ENCODE measurements at regions not wholly inside any gene's neighbourhood (a gene's known extent, or its start where the extent isn't known, plus 50 kb on each side); places are given as distances from the start of the nearest gene placed in this dataset.
A peak's percentile ranks its signal among the peaks of the same experiment; 100 is the strongest.

DNA sequence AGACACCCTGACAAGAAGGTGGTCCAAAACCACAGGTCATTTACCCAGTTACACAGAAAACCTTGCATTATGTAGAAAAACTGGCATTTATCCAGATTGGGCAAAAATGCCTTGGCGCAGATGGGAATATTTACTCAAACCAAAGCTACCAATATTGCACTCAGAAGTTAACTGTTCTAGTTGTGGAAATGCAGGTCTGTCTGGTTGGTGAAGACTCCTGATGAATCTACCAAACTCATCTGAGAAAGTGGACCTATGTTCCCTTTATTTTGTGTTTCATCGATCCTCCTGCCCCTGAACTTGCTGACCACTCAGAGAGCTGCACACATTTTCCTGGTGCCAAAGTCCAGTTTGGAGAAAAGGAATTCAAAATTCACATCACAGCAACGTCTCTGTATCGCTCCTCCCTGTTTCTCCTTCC is 85.2 kb upstream of the ALDH1A1 start:
- no peak overlapping the region for H3K4me3 ChIP-seq (ENCODE audit: low read length)
- H3K36me3 ChIP-seq (ENCODE audit: control insufficient read depth, insufficient read depth, low read length): no peaks in the 10 kb centered on the region
- H3K27me3 ChIP-seq (ENCODE audit: control insufficient read depth, insufficient read depth, low read length): no peaks in the 10 kb centered on the region
- H3K4me1 ChIP-seq (ENCODE audit: control insufficient read depth, insufficient read depth, low read length): no peaks in the 10 kb centered on the region
- no peaks in the 10 kb centered on the region for H3K9me3 ChIP-seq (ENCODE audit: control insufficient read depth, low read depth, low read length)
- no peak for DNase-seq
- H3K27ac ChIP-seq (ENCODE audit: low read length): no peak overlapping the region
- WGBS (ENCODE audit: insufficient coverage, low lambda C conversion rate): 40% methylated on average over 2 of the region's 4 CpGs

DNA sequence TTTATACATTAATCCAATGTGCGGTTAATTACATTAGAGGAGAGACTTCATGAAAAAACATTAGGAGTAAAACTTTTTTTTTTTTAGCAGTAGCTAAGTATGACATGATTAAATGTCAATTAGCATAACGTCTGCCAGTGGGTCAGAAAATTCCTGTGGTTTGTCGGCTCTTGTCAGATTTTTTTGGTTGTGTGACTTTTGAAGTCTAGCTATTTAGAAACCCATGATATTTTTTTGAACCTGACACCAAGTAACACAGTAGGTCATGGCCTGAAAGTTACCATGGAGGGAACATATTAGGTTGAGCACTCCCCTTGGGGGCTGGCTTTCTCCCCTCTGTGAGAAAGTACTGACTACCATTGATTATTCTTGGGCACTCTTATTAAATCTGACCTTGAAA is 84.8 kb upstream of the ALDH1A1 start:
- no peaks in the 10 kb centered on the region for H3K9me3 ChIP-seq (ENCODE audit: control insufficient read depth, low read depth, low read length)
- H3K27ac ChIP-seq (ENCODE audit: low read length): no peak overlapping the region
- DNase-seq: no peak
- no CpG with 5 or more reads among the region's 3 CpGs for WGBS (ENCODE audit: insufficient coverage, low lambda C conversion rate)
- H3K4me3 ChIP-seq (ENCODE audit: low read length): no peak overlapping the region
- no peaks in the 10 kb centered on the region for H3K36me3 ChIP-seq (ENCODE audit: control insufficient read depth, insufficient read depth, low read length)
- H3K27me3 ChIP-seq (ENCODE audit: control insufficient read depth, insufficient read depth, low read length): no peaks in the 10 kb centered on the region
- H3K4me1 ChIP-seq (ENCODE audit: control insufficient read depth, insufficient read depth, low read length): no peaks in the 10 kb centered on the region

DNA sequence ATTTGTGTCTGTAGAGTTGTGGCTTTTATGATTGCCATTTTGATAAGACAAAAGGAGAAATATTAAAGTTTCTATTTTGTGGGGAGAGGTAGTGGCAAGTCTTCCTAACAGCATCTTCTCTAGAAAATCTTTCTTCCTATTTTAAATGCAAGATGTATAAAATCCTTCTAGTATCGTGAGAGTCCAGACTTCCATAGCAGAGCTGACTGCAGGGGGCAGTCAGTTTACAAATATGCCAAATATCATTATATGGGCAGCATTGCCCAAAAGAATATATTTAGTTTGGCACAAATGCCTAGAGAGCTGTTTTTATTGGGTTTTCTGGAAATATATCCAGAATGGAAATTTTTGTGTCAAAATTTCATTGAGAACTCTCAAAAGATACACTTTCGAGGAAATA is 82.1 kb upstream of the ALDH1A1 start:
- no peaks in the 10 kb centered on the region for H3K36me3 ChIP-seq (ENCODE audit: control insufficient read depth, insufficient read depth, low read length)
- H3K4me1 ChIP-seq (ENCODE audit: control insufficient read depth, insufficient read depth, low read length): no peaks in the 10 kb centered on the region
- no peak for DNase-seq
- WGBS (ENCODE audit: insufficient coverage, low lambda C conversion rate): 86% methylated on average over 2 of the region's 2 CpGs
- no peak overlapping the region for H3K27ac ChIP-seq (ENCODE audit: low read length)
- no peaks in the 10 kb centered on the region for H3K9me3 ChIP-seq (ENCODE audit: control insufficient read depth, low read depth, low read length)
- no peak overlapping the region for H3K4me3 ChIP-seq (ENCODE audit: low read length)
- H3K27me3 ChIP-seq (ENCODE audit: control insufficient read depth, insufficient read depth, low read length): no peaks in the 10 kb centered on the region

DNA sequence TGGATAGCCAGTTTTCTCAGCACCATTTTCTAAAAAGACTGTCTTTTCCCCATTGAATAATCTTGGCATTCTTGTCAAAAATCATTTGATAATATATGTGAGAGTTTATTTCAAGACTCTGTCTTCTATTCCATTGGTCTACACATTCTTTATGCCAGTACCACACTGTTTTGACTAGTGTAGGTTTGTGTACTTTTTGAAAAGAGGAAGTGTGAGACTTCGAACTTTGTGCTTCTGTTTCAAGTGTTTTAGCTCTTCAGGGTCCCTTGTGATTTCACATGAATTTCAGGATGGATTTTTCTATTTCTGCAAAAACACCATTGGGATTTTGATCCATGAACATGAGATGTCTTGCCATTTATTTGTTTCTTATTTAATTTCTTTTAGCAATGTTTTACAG is 78.5 kb upstream of the ALDH1A1 start:
- no peak overlapping the region for H3K27ac ChIP-seq (ENCODE audit: low read length)
- H3K9me3 ChIP-seq (ENCODE audit: control insufficient read depth, low read depth, low read length): no peaks in the 10 kb centered on the region
- H3K4me1 ChIP-seq (ENCODE audit: control insufficient read depth, insufficient read depth, low read length): no peaks in the 10 kb centered on the region
- H3K27me3 ChIP-seq (ENCODE audit: control insufficient read depth, insufficient read depth, low read length): no peaks in the 10 kb centered on the region
- no peak overlapping the region for H3K4me3 ChIP-seq (ENCODE audit: low read length)
- no peak for DNase-seq
- no CpG with 5 or more reads among the region's 1 CpG for WGBS (ENCODE audit: insufficient coverage, low lambda C conversion rate)
- H3K36me3 ChIP-seq (ENCODE audit: control insufficient read depth, insufficient read depth, low read length): no peaks in the 10 kb centered on the region

DNA sequence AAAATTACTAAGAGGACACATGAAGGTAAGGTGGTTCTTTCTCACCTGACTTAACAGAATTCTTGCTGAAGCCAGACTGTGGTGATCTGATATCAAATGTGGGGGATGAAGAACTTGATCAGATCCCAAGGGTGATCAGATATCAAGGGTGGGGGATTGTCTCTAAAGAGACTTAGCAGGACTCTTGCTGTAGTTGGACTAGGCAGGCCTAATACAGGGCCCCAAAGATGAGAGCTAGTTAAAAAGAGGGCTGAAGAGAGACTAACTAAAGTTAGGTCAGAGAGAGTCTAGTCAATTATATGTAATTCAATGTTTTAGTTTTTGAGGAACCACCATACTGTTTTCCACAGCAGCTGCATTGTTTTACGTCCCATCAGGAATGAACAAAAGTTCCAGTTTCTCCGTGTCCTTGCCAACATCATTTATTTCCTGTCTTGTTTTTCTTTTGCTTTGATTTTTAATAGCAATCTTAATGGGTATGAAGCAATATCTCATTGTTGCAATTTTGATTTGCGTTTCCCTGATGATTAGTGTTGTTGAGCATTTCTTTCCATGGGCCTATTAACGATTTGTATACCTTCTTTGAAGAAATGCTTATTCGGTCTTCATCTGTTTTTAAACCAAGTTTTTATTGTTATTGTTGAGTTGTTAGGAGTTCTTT is 77.6 kb upstream of the ALDH1A1 start:
- no peak for DNase-seq
- Histone ChIP-seq H3K36me3 (ENCODE audit: control insufficient read depth, insufficient read depth, low read length) (no peaks in the 10 kb centered on the region), H3K27me3 (ENCODE audit: control insufficient read depth, insufficient read depth, low read length) (no peaks in the 10 kb centered on the region), H3K27ac (ENCODE audit: low read length) (no peak overlapping the region), H3K4me3 (ENCODE audit: low read length) (no peak overlapping the region), H3K4me1 (ENCODE audit: control insufficient read depth, insufficient read depth, low read length) (no peaks in the 10 kb centered on the region), H3K9me3 (ENCODE audit: control insufficient read depth, low read depth, low read length) (no peaks in the 10 kb centered on the region)
- 90% methylated on average over 4 of the region's 5 CpGs for WGBS (ENCODE audit: insufficient coverage, low lambda C conversion rate)

DNA sequence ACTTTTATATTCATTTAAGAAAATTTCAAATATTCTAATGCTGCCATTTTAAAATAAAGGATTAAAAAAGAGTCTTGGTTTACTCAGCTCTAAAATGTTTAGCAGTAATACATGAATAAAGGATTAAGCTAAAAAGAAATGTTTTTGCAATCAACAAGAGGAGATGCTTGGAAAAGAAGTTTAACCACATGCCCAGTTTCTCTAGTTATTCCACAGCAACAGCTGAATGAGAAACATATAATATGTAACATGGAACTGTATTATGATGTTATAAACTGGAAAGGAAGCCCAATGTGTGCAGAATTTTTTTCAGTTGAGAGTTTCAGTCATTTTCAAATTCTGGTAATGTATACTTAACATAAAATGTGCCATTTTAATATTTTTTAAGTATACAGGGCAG is 76.5 kb upstream of the ALDH1A1 start:
- H3K27ac ChIP-seq (ENCODE audit: low read length): no peak overlapping the region
- H3K27me3 ChIP-seq (ENCODE audit: control insufficient read depth, insufficient read depth, low read length): no peaks in the 10 kb centered on the region
- H3K36me3 ChIP-seq (ENCODE audit: control insufficient read depth, insufficient read depth, low read length): no peaks in the 10 kb centered on the region
- no peak overlapping the region for H3K4me3 ChIP-seq (ENCODE audit: low read length)
- H3K4me1 ChIP-seq (ENCODE audit: control insufficient read depth, insufficient read depth, low read length): no peaks in the 10 kb centered on the region
- no peaks in the 10 kb centered on the region for H3K9me3 ChIP-seq (ENCODE audit: control insufficient read depth, low read depth, low read length)
- no peak for DNase-seq

DNA sequence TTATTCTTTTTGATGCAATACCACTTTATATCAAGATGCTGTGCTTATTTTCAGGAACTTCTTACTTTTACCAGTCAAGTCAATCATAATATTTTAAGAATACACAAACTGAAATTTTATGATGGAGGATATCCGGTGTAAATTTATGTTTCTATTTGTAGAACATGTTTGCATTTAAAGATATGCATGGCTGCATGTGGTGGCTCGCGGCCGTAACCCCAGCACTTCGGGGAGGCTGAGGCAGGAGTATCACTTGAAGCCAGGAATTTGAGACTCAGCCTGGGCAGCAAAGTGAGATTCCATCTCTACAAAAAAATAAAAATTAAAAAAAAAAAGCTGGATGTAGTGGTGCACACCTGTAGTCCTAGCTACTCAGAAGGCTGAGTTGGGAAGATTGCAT is 73.5 kb upstream of the ALDH1A1 start:
- 93% methylated on average over 5 of the region's 5 CpGs for WGBS (ENCODE audit: insufficient coverage, low lambda C conversion rate)
- no peaks in the 10 kb centered on the region for H3K36me3 ChIP-seq (ENCODE audit: control insufficient read depth, insufficient read depth, low read length)

DNA sequence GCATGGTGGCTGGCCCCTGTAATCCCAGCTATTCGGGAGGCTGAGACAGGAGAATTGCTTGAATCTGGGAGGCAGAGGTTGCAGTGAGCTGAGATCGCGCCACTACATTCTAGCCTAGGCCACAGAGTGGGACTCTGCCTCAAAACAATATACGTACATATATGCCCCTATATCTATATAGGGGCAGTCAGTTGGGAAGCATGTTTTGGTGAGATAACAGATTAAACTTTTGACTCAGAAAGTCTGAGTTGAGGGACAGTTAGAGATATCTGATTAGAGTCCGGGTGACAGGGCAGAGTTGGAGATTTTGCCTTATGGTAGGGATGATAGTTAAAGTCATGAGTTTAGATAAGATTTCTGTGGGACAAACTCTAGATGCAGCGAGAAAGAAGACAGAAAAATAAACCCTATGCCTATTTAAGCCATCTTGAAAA is 71.8 kb upstream of the ALDH1A1 start:
- no peaks in the 10 kb centered on the region for H3K9me3 ChIP-seq (ENCODE audit: control insufficient read depth, low read depth, low read length)
- no peak for DNase-seq
- no peak overlapping the region for H3K4me3 ChIP-seq (ENCODE audit: low read length)
- no peaks in the 10 kb centered on the region for H3K27me3 ChIP-seq (ENCODE audit: control insufficient read depth, insufficient read depth, low read length)
- 20% methylated on average over 1 of the region's 6 CpGs for WGBS (ENCODE audit: insufficient coverage, low lambda C conversion rate)
- no peak overlapping the region for H3K27ac ChIP-seq (ENCODE audit: low read length)
- no peaks in the 10 kb centered on the region for H3K4me1 ChIP-seq (ENCODE audit: control insufficient read depth, insufficient read depth, low read length)
- no peaks in the 10 kb centered on the region for H3K36me3 ChIP-seq (ENCODE audit: control insufficient read depth, insufficient read depth, low read length)

More for the DNA sequence above, 73.5 kb upstream of the ALDH1A1 start:
- Histone ChIP-seq H3K9me3 (ENCODE audit: control insufficient read depth, low read depth, low read length) (no peaks in the 10 kb centered on the region), H3K27ac (ENCODE audit: low read length) (no peak overlapping the region), H3K4me3 (ENCODE audit: low read length) (no peak overlapping the region), H3K4me1 (ENCODE audit: control insufficient read depth, insufficient read depth, low read length) (no peaks in the 10 kb centered on the region), H3K27me3 (ENCODE audit: control insufficient read depth, insufficient read depth, low read length) (no peaks in the 10 kb centered on the region)
- no peak for DNase-seq

DNA sequence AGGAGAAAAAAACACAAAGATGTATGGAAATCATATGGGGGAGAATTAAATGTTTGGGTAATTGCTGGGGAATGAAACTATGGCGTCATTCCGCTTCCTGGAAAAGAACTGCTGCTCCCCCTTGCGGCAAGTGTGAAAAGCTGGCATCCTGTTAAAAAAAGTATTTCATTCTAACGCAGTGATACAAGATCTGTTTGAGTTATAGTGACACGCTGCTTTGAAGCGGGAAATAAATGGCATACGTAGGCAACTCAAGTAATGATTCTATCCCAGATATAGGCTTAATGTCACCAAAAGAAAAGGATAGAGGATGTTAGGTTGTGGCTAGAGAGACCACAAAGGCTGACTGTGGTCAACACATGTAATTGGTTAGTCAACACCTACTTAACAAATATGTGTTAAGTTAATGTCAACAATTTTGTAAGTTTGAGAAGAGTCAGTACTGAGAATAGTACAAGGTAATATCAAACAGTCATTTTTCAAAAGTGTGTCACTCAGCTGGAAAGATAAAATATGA is 70.2 kb upstream of the ALDH1A1 start:
- Histone ChIP-seq H3K4me1 (ENCODE audit: control insufficient read depth, insufficient read depth, low read length) (no peaks in the 10 kb centered on the region), H3K4me3 (ENCODE audit: low read length) (no peak overlapping the region), H3K9me3 (ENCODE audit: control insufficient read depth, low read depth, low read length) (no peaks in the 10 kb centered on the region), H3K36me3 (ENCODE audit: control insufficient read depth, insufficient read depth, low read length) (no peaks in the 10 kb centered on the region), H3K27me3 (ENCODE audit: control insufficient read depth, insufficient read depth, low read length) (no peaks in the 10 kb centered on the region), H3K27ac (ENCODE audit: low read length) (no peak overlapping the region)
- 15% methylated on average over 2 of the region's 7 CpGs for WGBS (ENCODE audit: insufficient coverage, low lambda C conversion rate)
- DNase-seq: peak; percentile 52 to 58

DNA sequence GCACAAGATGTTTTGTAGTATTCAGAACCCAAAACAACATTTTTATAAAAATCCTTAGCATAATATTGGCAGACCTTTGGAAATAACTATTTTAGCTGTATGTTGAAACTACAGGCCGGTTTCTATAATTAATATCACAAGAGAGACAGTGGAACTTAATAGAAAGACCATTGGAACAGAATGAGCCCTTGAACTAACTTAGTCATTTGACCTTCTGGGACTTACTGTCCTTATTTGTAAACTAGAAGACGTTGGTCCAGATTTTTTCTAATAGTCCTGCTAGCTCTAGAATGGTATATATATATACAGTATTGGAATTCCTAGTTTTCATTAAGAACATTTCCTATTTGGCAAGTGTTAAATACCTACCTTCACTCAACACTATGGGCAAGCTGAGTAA is 69.5 kb upstream of the ALDH1A1 start:
- WGBS (ENCODE audit: insufficient coverage, low lambda C conversion rate): 100% methylated on average over 1 of the region's 2 CpGs
- no peaks in the 10 kb centered on the region for H3K36me3 ChIP-seq (ENCODE audit: control insufficient read depth, insufficient read depth, low read length)
- H3K27ac ChIP-seq (ENCODE audit: low read length): no peak overlapping the region
- H3K4me1 ChIP-seq (ENCODE audit: control insufficient read depth, insufficient read depth, low read length): no peaks in the 10 kb centered on the region
- DNase-seq: no peak
- no peaks in the 10 kb centered on the region for H3K27me3 ChIP-seq (ENCODE audit: control insufficient read depth, insufficient read depth, low read length)
- H3K9me3 ChIP-seq (ENCODE audit: control insufficient read depth, low read depth, low read length): no peaks in the 10 kb centered on the region
- no peak overlapping the region for H3K4me3 ChIP-seq (ENCODE audit: low read length)

DNA sequence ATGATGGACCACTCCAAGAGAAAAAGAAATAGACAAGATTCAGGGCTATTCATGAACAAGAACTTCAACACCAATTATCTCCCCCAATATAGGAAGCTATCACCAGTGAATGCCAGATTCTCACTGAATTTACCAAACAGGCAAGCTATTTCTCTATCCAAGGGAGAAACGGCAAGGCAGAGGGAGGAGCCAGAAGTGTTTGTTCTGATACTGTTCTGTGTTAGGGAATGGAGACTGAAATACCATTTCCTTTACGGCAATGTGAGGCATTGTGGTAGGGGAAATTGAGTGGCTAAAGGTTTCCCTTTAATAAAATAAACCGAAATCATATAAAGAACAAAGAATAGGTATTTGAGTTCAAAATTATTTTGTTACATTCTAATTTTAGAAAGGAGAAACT is 68.0 kb upstream of the ALDH1A1 start:
- no peak overlapping the region for H3K27ac ChIP-seq (ENCODE audit: low read length)
- no peaks in the 10 kb centered on the region for H3K4me1 ChIP-seq (ENCODE audit: control insufficient read depth, insufficient read depth, low read length)
- H3K36me3 ChIP-seq (ENCODE audit: control insufficient read depth, insufficient read depth, low read length): no peaks in the 10 kb centered on the region
- no peak overlapping the region for H3K4me3 ChIP-seq (ENCODE audit: low read length)
- no peaks in the 10 kb centered on the region for H3K27me3 ChIP-seq (ENCODE audit: control insufficient read depth, insufficient read depth, low read length)
- no peak for DNase-seq
- no peaks in the 10 kb centered on the region for H3K9me3 ChIP-seq (ENCODE audit: control insufficient read depth, low read depth, low read length)
- WGBS (ENCODE audit: insufficient coverage, low lambda C conversion rate): 93% methylated on average over 1 of the region's 3 CpGs
